ENCODE measurements at regions not wholly inside any gene's neighbourhood (a gene's known extent, or its start where the extent isn't known, plus 50 kb on each side); places are given as distances from the start of the nearest gene placed in this dataset.

DNA sequence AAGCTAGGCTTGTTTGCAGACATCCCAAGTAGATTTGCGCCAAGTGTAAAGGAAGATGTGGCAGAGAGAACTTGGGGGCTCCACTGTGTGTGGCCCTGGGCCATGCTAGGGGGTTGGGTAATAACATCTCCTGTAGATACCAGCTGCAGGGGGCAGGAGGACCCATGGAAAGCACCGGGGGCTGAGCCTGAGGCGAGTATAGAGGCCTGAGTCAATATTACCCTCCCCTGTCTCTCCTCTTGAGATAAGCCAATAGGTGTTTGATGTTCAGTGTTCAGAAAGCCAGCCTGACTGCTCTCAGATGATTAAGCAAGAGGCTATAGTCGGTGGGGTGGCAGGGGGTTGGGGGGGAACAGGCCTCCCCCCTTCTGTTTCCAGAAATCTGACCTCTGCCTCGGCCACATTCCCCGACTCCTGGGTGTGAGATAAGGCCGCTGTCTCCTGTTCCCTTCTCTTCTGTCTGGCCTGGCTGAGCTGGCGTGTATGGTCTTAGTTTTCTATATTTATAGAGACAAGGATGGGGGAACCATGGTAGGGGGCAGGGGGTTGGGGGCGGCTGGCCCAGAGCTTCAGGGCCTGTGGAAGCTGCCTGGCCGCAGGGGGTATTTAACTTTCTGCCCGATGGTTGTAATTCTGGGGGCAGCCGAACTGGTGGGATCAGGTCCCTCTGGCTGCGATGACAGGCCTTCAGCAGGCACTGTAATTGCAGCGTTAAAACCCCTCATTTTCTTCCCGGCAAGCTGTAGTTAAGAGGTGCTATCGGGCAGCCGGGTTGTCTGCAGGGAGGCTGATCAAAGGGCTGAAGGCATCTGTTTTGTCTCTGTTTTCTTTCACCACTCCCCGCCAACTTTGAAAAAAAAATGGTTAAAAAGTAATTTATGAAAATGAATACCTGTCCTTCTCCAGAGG lies 292.0 kb downstream of the NSG2 start:
- TF ChIP-seq, protein P1, sequence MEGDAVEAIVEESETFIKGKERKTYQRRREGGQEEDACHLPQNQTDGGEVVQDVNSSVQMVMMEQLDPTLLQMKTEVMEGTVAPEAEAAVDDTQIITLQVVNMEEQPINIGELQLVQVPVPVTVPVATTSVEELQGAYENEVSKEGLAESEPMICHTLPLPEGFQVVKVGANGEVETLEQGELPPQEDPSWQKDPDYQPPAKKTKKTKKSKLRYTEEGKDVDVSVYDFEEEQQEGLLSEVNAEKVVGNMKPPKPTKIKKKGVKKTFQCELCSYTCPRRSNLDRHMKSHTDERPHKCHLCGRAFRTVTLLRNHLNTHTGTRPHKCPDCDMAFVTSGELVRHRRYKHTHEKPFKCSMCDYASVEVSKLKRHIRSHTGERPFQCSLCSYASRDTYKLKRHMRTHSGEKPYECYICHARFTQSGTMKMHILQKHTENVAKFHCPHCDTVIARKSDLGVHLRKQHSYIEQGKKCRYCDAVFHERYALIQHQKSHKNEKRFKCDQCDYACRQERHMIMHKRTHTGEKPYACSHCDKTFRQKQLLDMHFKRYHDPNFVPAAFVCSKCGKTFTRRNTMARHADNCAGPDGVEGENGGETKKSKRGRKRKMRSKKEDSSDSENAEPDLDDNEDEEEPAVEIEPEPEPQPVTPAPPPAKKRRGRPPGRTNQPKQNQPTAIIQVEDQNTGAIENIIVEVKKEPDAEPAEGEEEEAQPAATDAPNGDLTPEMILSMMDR (IDR thresholded peaks at IDR 0.05 in 2 of 3, conservative IDR thresholded peaks at IDR 0.05 in 1 of 3; ENCODE audit: control insufficient read depth in 2 of 3, extremely low read depth in 1 of 3, insufficient read depth in 1 of 3, low read depth in 3 of 3, low read length in 3 of 3), result no peak
- TF ChIP-seq BRCA1 (IDR thresholded peaks at IDR 0.05; ENCODE audit: low read depth, low read length) (no peak), POLR2A (IDR thresholded peaks at IDR 0.05; ENCODE audit: low read depth, low read length) (no peak), TCF3 (IDR thresholded peaks at IDR 0.05; ENCODE audit: borderline replicate concordance, insufficient read depth, low read depth, low read length) (no peak), NRF1 (conservative IDR thresholded peaks at IDR 0.05; ENCODE audit: low read depth, low read length) (no peak), CEBPB (IDR thresholded peaks at IDR 0.05; ENCODE audit: borderline replicate concordance in 1 of 2, low read depth in 2 of 2, low read length in 2 of 2) (no peak), ZNF274 (IDR thresholded peaks at IDR 0.05; ENCODE audit: insufficient read depth, insufficient read length) (no peak), SRF (IDR thresholded peaks at IDR 0.05; ENCODE audit: low read depth in 2 of 2, low read length in 2 of 2) (no peak), RAD21 (IDR thresholded peaks at IDR 0.05; ENCODE audit: insufficient read depth, low read depth, low read length) (no peak), SP1 (IDR thresholded peaks at IDR 0.05; ENCODE audit: low read depth, low read length) (no peak), GABPA (IDR thresholded peaks at IDR 0.05; ENCODE audit: low read depth) (no peak)
- TF ChIP-seq, protein P2, sequence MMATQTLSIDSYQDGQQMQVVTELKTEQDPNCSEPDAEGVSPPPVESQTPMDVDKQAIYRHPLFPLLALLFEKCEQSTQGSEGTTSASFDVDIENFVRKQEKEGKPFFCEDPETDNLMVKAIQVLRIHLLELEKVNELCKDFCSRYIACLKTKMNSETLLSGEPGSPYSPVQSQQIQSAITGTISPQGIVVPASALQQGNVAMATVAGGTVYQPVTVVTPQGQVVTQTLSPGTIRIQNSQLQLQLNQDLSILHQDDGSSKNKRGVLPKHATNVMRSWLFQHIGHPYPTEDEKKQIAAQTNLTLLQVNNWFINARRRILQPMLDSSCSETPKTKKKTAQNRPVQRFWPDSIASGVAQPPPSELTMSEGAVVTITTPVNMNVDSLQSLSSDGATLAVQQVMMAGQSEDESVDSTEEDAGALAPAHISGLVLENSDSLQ (IDR thresholded peaks at IDR 0.05), result no peak
- TF ChIP-seq, protein P3, sequence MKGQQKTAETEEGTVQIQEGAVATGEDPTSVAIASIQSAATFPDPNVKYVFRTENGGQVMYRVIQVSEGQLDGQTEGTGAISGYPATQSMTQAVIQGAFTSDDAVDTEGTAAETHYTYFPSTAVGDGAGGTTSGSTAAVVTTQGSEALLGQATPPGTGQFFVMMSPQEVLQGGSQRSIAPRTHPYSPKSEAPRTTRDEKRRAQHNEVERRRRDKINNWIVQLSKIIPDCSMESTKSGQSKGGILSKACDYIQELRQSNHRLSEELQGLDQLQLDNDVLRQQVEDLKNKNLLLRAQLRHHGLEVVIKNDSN (IDR thresholded peaks at IDR 0.05; ENCODE audit: borderline replicate concordance, extremely low read length, insufficient read depth, low read depth, low read length), result no peak
- TF ChIP-seq, protein P4, sequence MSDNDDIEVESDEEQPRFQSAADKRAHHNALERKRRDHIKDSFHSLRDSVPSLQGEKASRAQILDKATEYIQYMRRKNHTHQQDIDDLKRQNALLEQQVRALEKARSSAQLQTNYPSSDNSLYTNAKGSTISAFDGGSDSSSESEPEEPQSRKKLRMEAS (IDR thresholded peaks at IDR 0.05; ENCODE audit: low read depth, low read length), result no peak

Measured in GM12878 (cell line).